Right hindlimb (tissue), 1 donor: ENCODE measurements at regions not wholly inside any gene's neighbourhood (a gene's known extent, or its start where the extent isn't known, plus 50 kb on each side); places are given as distances from the start of the nearest gene placed in this dataset.

Experiments used
- DNase-seq: peaks from one replicate; pipeline ENCODE4 v3.0.0-alpha.2; 2018

GRCh38 chr2:39540414-39540813, 103.3 kb upstream of the MAP4K3 start:
- no peak for DNase-seq

- no peak for DNase-seq
Measured at GRCh38 chr2:39541011-39541930, 104.2 kb upstream of the MAP4K3 start.

- DNase-seq, result no peak
Measured at GRCh38 chr2:39542523-39542922, 105.4 kb upstream of the MAP4K3 start.

GRCh38 chr2:39545957-39546356, 108.9 kb upstream of the MAP4K3 start:
- DNase-seq, result no peak

GRCh38 chr2:39546409-39546808, 109.3 kb upstream of the MAP4K3 start:
- DNase-seq, result no peak

- DNase-seq, result no peak
Measured at GRCh38 chr2:39546937-39547336, 109.9 kb upstream of the MAP4K3 start.

GRCh38 chr2:39547811-39548719, 111.0 kb upstream of the MAP4K3 start:
- DNase-seq, result no peak

GRCh38 chr2:39549000-39549399, 111.9 kb upstream of the MAP4K3 start:
- no peak for DNase-seq

GRCh38 chr2:39549718-39550464, 112.8 kb upstream of the MAP4K3 start:
- no peak for DNase-seq

GRCh38 chr2:39550701-39551285, 113.7 kb upstream of the MAP4K3 start:
- no peak for DNase-seq

GRCh38 chr2:39558906-39559305, 106.8 kb upstream of the TMEM178A start:
- DNase-seq, result no peak

- no peak for DNase-seq
Measured at GRCh38 chr2:39563572-39563971, 102.1 kb upstream of the TMEM178A start.

GRCh38 chr2:39567507-39567906, 98.2 kb upstream of the TMEM178A start:
- no peak for DNase-seq

- DNase-seq, result no peak
Measured at GRCh38 chr2:39568116-39568515, 97.6 kb upstream of the TMEM178A start.

GRCh38 chr2:39568561-39569006, 97.1 kb upstream of the TMEM178A start:
- DNase-seq, result peak; percentile 29

GRCh38 chr2:39570130-39570555, 95.6 kb upstream of the TMEM178A start:
- DNase-seq, result no peak

- no peak for DNase-seq
Measured at GRCh38 chr2:39570614-39571013, 95.1 kb upstream of the TMEM178A start.

- no peak for DNase-seq
Measured at GRCh38 chr2:39571111-39571731, 94.5 kb upstream of the TMEM178A start.

- no peak for DNase-seq
Measured at GRCh38 chr2:39573276-39573675, 92.4 kb upstream of the TMEM178A start.

- no peak for DNase-seq
Measured at GRCh38 chr2:39581866-39582265, 83.9 kb upstream of the TMEM178A start.

GRCh38 chr2:39583213-39583612, 82.5 kb upstream of the TMEM178A start:
- no peak for DNase-seq

GRCh38 chr2:39583781-39584180, 81.9 kb upstream of the TMEM178A start:
- DNase-seq, result no peak
